GM23248 (cell line): ENCODE measurements at regions not wholly inside any gene's neighbourhood (a gene's known extent, or its start where the extent isn't known, plus 50 kb on each side); places are given as distances from the start of the nearest gene placed in this dataset.
"Not testable (repeated sequence)": the region's sequence is repeated elsewhere in the genome, so short reads cannot be mapped to it uniquely, and the experiment has no call there.

Experiments
- DNase-seq: peaks from one replicate; pipeline ENCODE4 v3.0.0-alpha.2; 2015
- H2AFZ ChIP-seq: fragments of 200-600 bp; sonication (generic); 2 replicates; pipeline ENCODE4 v1.6.1; 2016; ENCODE audit warnings: antibody characterized with exemption
- H3F3A ChIP-seq: fragments of 200-600 bp; sonication (generic); 2 replicates; pipeline ENCODE4 v1.6.1; 2016; ENCODE audit warnings: mild to moderate bottlenecking, antibody characterized with exemption, mixed run types; ENCODE audit not compliant: insufficient read depth
- H3K27ac ChIP-seq: fragments of 200-600 bp; sonication (generic); 2 replicates; pipeline ENCODE4 v1.5.1; 2016; ENCODE audit warnings: mild to moderate bottlenecking
- H3K27me3 ChIP-seq: fragments of 200-600 bp; sonication (generic); replicated peaks from 2 replicates; pipeline ENCODE4 v1.6.1; 2016; ENCODE audit warnings: mild to moderate bottlenecking; ENCODE audit not compliant: insufficient read depth
- H3K36me3 ChIP-seq: fragments of 200-600 bp; sonication (generic); 2 replicates; pipeline ENCODE4 v1.6.1; 2016; ENCODE audit warnings: low read depth, mild to moderate bottlenecking
- H3K4me1 ChIP-seq: fragments of 200-600 bp; sonication (generic); 2 replicates; pipeline ENCODE4 v1.6.1; 2016; ENCODE audit warnings: mild to moderate bottlenecking; ENCODE audit not compliant: insufficient read depth
- H3K4me2 ChIP-seq: fragments of 200-600 bp; sonication (generic); one replicate; pipeline ENCODE4 v1.6.1; 2016; ENCODE audit warnings: mild to moderate bottlenecking; ENCODE audit not compliant: unreplicated experiment
- H3K4me3 ChIP-seq: fragments of 200-600 bp; sonication (generic); 2 replicates; pipeline ENCODE4 v1.5.1; 2016; ENCODE audit warnings: mild to moderate bottlenecking
- H3K79me2 ChIP-seq: fragments of 200-600 bp; sonication (generic); 2 replicates; pipeline ENCODE4 v1.6.1; 2016; ENCODE audit warnings: mild to moderate bottlenecking; ENCODE audit not compliant: insufficient read depth
- H3K9ac ChIP-seq: fragments of 200-600 bp; sonication (generic); 2 replicates; pipeline ENCODE4 v1.6.1; 2016; ENCODE audit warnings: mild to moderate bottlenecking
- H3K9me2 ChIP-seq: fragments of 200-600 bp; sonication (generic); 2 replicates; pipeline ENCODE4 v1.6.1; 2016; ENCODE audit warnings: mixed run types, mild to moderate bottlenecking, moderate library complexity; ENCODE audit not compliant: insufficient read depth
- H3K9me3 ChIP-seq: fragments of 200-600 bp; sonication (generic); one replicate; pipeline ENCODE4 v1.6.1; 2017; ENCODE audit warnings: low read depth
- H4K20me1 ChIP-seq: fragments of 200-600 bp; sonication (generic); 2 replicates; pipeline ENCODE4 v1.6.0; 2016; ENCODE audit not compliant: insufficient read depth
- EZH2 ChIP-seq: fragments of 200-600 bp; sonication (generic); IDR thresholded peaks from 2 replicates; pipeline ENCODE4 v1.6.1; 2018; ENCODE audit warnings: antibody characterized with exemption, mild to moderate bottlenecking; ENCODE audit not compliant: insufficient read depth, poor library complexity, severe bottlenecking
- EZH2phosphoT487 ChIP-seq: fragments of 200-600 bp; sonication (generic); IDR thresholded peaks from 2 replicates; pipeline ENCODE4 v1.6.1; 2018; ENCODE audit warnings: antibody characterized with exemption, moderate library complexity, mild to moderate bottlenecking, low read depth; ENCODE audit not compliant: insufficient read depth
- WGBS, 2 experiments: methylation state at CpG; one replicate each; pipeline ENCODE4 v1.1.6; 2015 to 2017; ENCODE audit warnings: low lambda C conversion rate in 2 of 2, low coverage in 1 of 2; ENCODE audit errors: missing lambda C conversion rate in 2 of 2; 5-methylcytosine and 5-hydroxymethylcytosine counted together
- in situ Hi-C: fragments of 300-500 bp; cut with MboI; formaldehyde crosslinking; loops from 2 replicates; pipeline ENCODE4 v1.15.0; 2020

DNA sequence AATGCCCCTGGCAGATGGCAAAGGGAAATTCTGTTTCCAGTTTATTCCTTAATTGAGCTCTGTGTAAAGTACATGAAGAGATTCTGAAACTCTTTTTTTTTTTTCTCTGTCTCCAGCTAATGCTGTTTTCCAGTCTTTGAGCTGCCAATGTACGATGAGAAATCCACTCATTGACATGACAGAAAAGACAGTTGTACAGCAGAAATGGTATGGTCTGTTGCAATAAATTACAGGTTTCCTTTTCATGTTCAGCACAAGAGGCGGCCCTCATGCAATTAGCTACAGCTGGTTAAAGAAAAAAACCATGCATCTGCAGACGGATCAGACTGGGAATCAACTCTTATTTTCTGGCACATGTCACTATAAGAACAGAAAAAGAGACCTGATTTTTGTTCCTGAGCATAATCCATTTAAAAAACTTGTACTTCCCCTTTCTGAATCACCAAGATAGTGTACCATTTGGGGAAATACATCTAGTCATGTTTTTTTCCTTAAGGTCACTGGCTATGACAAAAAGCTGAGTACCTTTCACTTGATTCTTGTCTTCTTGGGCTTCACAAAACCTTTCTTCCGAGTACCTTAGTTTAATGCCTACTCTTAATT, 289.8 kb upstream of the PREP start:
- H3K9me2 ChIP-seq, result no peaks in the 10 kb centered on the region
- no peak overlapping the region for H3K27ac ChIP-seq
- H3K9me3 ChIP-seq, result no peaks in the 10 kb centered on the region
- H2AFZ ChIP-seq, result no peak overlapping the region
- H3F3A ChIP-seq, result no peaks in the 10 kb centered on the region
- H3K4me2 ChIP-seq, result no peak overlapping the region
- in situ Hi-C loops, result no loop called here
- no peak for DNase-seq
- TF ChIP-seq EZH2phosphoT487 (no peak), EZH2 (no peak)
- no peak overlapping the region for H3K4me3 ChIP-seq
- H4K20me1 ChIP-seq, result no peaks in the 10 kb centered on the region
- H3K79me2 ChIP-seq, result no peaks in the 10 kb centered on the region
- no peaks in the 10 kb centered on the region for H3K36me3 ChIP-seq
- 46 to 60% methylated on average over 4 of the region's 4 CpGs for WGBS, 2 experiments
- H3K4me1 ChIP-seq, result no peaks in the 10 kb centered on the region
- H3K27me3 ChIP-seq, result no peaks in the 10 kb centered on the region
- no peak overlapping the region for H3K9ac ChIP-seq

DNA sequence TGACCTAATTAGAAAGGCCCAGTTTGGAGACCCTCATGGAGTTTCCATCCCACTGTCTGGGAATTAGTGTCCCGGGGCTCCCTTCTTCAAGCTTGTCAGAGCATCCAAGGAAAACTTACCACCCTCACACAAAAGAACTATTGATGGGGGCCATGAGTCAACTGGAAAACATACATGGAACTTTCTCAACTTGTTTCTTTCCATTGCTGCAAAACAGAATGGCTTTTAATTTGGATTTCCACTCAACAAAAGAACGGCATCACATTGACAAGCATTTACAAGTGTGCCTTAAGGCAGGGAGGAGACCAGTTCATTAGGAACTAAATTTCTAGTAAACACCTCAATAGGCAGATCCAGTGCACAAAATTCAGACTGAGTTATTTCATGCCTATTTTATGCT, 289.1 kb upstream of the PREP start:
- Histone ChIP-seq H3K4me1 (no peaks in the 10 kb centered on the region), H3K79me2 (no peaks in the 10 kb centered on the region), H3K9me3 (no peaks in the 10 kb centered on the region), H3K4me2 (no peak overlapping the region), H3K9ac (no peak overlapping the region), H3K27ac (no peak overlapping the region), H3K27me3 (no peaks in the 10 kb centered on the region), H2AFZ (no peak overlapping the region), H3K36me3 (no peaks in the 10 kb centered on the region), H3K4me3 (no peak overlapping the region), H3K9me2 (no peaks in the 10 kb centered on the region), H4K20me1 (no peaks in the 10 kb centered on the region), H3F3A (no peaks in the 10 kb centered on the region)
- DNase-seq, result no peak
- TF ChIP-seq EZH2phosphoT487 (no peak), EZH2 (no peak)
- 73 to 82% methylated on average over 2 of the region's 2 CpGs for WGBS, 2 experiments
- in situ Hi-C loops, result no loop called here

DNA sequence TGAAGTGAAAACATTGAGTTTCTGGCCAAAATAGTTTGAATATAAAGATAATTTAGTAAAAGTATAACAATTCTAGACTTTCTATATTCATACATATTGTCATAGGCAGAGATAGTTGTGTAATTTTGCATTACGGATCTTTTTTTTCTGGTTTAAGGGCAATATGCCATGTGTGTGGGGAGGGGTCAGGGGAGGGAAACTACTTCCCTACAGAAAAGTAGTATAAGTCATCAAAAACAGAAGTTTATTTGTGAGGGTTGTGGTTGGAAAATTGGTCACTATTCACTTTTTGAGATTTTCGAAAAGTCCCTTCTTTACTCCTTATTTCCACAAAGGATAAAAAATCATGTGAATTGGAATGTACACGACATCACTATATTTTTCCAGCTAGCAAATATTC, 288.2 kb upstream of the PREP start:
- H3F3A ChIP-seq, result no peaks in the 10 kb centered on the region
- DNase-seq, result no peak
- H3K9me3 ChIP-seq, result no peaks in the 10 kb centered on the region
- H2AFZ ChIP-seq, result no peak overlapping the region
- no peaks in the 10 kb centered on the region for H3K79me2 ChIP-seq
- in situ Hi-C loops, result no loop called here
- H4K20me1 ChIP-seq, result no peaks in the 10 kb centered on the region
- no peaks in the 10 kb centered on the region for H3K36me3 ChIP-seq
- no peak overlapping the region for H3K4me2 ChIP-seq
- TF ChIP-seq EZH2, result no peak
- TF ChIP-seq EZH2phosphoT487, result no peak
- no peak overlapping the region for H3K27ac ChIP-seq
- 91 to 94% methylated on average over 3 of the region's 3 CpGs for WGBS, 2 experiments
- no peaks in the 10 kb centered on the region for H3K9me2 ChIP-seq
- no peak overlapping the region for H3K4me3 ChIP-seq
- no peaks in the 10 kb centered on the region for H3K27me3 ChIP-seq
- H3K4me1 ChIP-seq, result no peaks in the 10 kb centered on the region
- no peak overlapping the region for H3K9ac ChIP-seq

DNA sequence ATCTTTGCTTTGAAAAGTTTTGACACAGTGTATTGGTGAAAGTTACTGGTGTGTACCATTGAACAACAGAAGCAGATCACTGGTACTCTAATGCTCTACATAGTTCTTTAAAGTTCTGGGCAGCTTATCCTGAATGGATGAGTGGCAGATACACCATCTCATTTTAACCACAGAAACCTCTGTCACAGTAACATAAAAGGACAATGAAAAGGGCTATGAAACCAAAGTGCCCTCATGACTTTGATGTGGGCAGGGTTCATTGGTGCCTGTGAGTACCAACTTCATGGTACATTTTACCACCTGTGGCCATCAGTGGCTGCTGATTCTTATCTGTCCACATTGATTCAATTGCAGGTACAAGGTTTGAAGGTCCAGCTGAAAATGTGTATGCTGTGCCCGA, 285.7 kb upstream of the PREP start:
- Histone ChIP-seq H3K4me2 (no peak overlapping the region), H3K36me3 (no peaks in the 10 kb centered on the region), H3K4me3 (no peak overlapping the region), H3K4me1 (no peaks in the 10 kb centered on the region), H3K9ac (no peak overlapping the region), H3K27me3 (no peaks in the 10 kb centered on the region), H3F3A (no peaks in the 10 kb centered on the region), H3K9me2 (no peaks in the 10 kb centered on the region), H3K79me2 (no peaks in the 10 kb centered on the region), H4K20me1 (no peaks in the 10 kb centered on the region), H2AFZ (no peak overlapping the region), H3K27ac (no peak overlapping the region), H3K9me3 (no peaks in the 10 kb centered on the region)
- TF ChIP-seq EZH2, result no peak
- no peak for TF ChIP-seq EZH2phosphoT487
- DNase-seq, result no peak
- in situ Hi-C loops, result no loop called here
- WGBS, 2 experiments, result 67 to 75% methylated on average over 1 of the region's 1 CpG

DNA sequence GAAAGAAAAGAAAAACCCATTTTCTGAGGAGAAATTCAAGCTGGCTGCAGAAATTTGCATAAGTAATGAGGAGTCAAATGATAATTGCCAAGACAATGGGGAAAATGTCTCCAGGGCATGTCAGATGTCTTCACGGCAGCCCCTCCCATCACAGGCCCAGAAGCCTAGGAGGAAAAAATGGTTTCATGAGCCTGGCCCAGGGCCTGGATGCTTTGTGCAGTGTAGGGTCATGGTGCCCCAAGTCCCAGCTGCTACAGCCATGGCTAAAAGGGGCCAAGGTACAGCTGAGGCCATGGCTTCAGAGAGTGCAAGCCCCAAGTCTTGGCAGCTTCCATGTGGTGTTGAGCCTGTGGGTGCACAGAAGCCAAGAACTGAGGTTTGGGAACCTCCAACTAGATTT, 283.9 kb upstream of the PREP start:
- in situ Hi-C loops, H3K27me3 ChIP-seq, H3K27ac ChIP-seq, DNase-seq, H3K9me2 ChIP-seq, H3K9me3 ChIP-seq, H3K4me2 ChIP-seq, H3K9ac ChIP-seq, H3K36me3 ChIP-seq, H3K79me2 ChIP-seq, H3F3A ChIP-seq, H2AFZ ChIP-seq, H4K20me1 ChIP-seq, H3K4me3 ChIP-seq, H3K4me1 ChIP-seq: not testable (repeated sequence)
- WGBS, 2 experiments, result 86 to 94% methylated on average over 1 of the region's 1 CpG
